Lower leg skin (tissue), 3 donors: ENCODE measurements at regions not wholly inside any gene's neighbourhood (a gene's known extent, or its start where the extent isn't known, plus 50 kb on each side); places are given as distances from the start of the nearest gene placed in this dataset.

ENCODE experiments used
- POLR2A ChIP-seq, 2 donors: fragments of 450-650 bp; IDR thresholded peaks; one replicate each; pipeline ENCODE4 v1.6.1; 2016 to 2017; ENCODE audit warnings: antibody characterized with exemption in 2 of 2, mild to moderate bottlenecking in 1 of 2, moderate library complexity in 1 of 2
- TF ChIP-seq, protein P1 (sequence below), 3 donors: fragments of 450-650 bp; IDR thresholded peaks; one replicate each; pipeline ENCODE4 v1.5.1; 2016; ENCODE audit warnings: antibody characterized with exemption in 3 of 3, mild to moderate bottlenecking in 3 of 3, moderate library complexity in 2 of 3

GRCh38 chr7:15130666-15131541, 228.4 kb upstream of the DGKB start:
- TF ChIP-seq, protein P1, sequence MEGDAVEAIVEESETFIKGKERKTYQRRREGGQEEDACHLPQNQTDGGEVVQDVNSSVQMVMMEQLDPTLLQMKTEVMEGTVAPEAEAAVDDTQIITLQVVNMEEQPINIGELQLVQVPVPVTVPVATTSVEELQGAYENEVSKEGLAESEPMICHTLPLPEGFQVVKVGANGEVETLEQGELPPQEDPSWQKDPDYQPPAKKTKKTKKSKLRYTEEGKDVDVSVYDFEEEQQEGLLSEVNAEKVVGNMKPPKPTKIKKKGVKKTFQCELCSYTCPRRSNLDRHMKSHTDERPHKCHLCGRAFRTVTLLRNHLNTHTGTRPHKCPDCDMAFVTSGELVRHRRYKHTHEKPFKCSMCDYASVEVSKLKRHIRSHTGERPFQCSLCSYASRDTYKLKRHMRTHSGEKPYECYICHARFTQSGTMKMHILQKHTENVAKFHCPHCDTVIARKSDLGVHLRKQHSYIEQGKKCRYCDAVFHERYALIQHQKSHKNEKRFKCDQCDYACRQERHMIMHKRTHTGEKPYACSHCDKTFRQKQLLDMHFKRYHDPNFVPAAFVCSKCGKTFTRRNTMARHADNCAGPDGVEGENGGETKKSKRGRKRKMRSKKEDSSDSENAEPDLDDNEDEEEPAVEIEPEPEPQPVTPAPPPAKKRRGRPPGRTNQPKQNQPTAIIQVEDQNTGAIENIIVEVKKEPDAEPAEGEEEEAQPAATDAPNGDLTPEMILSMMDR (IDR thresholded peaks at IDR 0.05) = no peak
- TF ChIP-seq POLR2A (IDR thresholded peaks at IDR 0.05) = no peak
